ENCODE measurements at regions not wholly inside any gene's neighbourhood (a gene's known extent, or its start where the extent isn't known, plus 50 kb on each side); places are given as distances from the start of the nearest gene placed in this dataset.
"Not testable (repeated sequence)": the region's sequence is repeated elsewhere in the genome, so short reads cannot be mapped to it uniquely, and the experiment has no call there.

DNA sequence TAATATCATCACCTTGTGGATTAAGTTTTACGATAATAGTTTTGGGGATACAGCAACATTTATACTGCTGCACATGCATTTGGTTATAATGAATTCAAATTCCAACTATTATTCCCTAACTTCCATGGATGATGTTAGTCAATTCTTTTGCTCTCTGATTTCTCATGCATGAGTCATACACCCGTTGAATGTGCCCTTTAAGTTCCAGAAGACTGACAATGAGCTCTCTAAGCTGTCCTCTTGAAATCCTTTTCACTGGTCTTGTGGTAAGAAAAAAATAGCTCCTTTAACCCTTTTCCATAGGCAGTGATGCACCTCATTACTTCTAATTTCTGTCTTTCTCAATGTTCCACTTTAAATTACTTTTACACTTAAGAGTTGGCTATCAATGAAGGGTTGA is 1095.2 kb upstream of the POU3F4 start:
- H3K36me3 ChIP-seq, result no peaks in the 10 kb centered on the region
- no peak for DNase-seq

DNA sequence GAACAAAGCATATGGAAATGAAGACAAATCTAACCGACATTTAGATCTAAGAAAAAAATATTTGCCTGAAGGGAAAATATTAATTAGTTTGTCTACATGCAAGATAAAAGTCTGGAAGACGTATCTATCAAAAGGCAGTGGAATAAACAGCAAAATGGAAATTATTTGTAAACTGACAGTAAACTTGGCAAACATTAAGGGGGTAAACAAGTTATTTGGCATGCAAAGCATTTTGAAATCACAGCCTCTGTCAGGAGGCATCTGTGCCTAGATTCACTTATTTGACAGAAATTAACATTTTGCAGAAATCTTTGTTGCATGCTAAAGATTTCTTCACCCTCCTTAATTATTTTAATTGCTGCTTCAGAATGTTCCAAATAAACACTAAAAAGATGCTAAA is 1065.8 kb upstream of the POU3F4 start:
- no peak for DNase-seq
- 40% methylated on average over 2 of the region's 2 CpGs for WGBS (ENCODE audit: insufficient coverage, low coverage, low lambda C conversion rate, missing lambda C conversion rate)
- intact Hi-C loops (cut with DNase I), result no loop called here
- H3K36me3 ChIP-seq, result no peaks in the 10 kb centered on the region
- no peaks in the 10 kb centered on the region for H3K27me3 ChIP-seq
- no peaks in the 10 kb centered on the region for H3K9me3 ChIP-seq
- no peak overlapping the region for H3K27ac ChIP-seq
- TF ChIP-seq, protein P1, sequence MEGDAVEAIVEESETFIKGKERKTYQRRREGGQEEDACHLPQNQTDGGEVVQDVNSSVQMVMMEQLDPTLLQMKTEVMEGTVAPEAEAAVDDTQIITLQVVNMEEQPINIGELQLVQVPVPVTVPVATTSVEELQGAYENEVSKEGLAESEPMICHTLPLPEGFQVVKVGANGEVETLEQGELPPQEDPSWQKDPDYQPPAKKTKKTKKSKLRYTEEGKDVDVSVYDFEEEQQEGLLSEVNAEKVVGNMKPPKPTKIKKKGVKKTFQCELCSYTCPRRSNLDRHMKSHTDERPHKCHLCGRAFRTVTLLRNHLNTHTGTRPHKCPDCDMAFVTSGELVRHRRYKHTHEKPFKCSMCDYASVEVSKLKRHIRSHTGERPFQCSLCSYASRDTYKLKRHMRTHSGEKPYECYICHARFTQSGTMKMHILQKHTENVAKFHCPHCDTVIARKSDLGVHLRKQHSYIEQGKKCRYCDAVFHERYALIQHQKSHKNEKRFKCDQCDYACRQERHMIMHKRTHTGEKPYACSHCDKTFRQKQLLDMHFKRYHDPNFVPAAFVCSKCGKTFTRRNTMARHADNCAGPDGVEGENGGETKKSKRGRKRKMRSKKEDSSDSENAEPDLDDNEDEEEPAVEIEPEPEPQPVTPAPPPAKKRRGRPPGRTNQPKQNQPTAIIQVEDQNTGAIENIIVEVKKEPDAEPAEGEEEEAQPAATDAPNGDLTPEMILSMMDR (IDR thresholded peaks at IDR 0.05), result no peak
- TF ChIP-seq POLR2A (IDR thresholded peaks at IDR 0.05), result no peak
- H3K4me3 ChIP-seq, result no peak overlapping the region
- H3K4me1 ChIP-seq, result no peaks in the 10 kb centered on the region
- ATAC-seq, result no peak

More for the DNA sequence above, 1095.2 kb upstream of the POU3F4 start:
- no peak for ATAC-seq
- no peaks in the 10 kb centered on the region for H3K27me3 ChIP-seq
- no peak overlapping the region for H3K27ac ChIP-seq
- no peaks in the 10 kb centered on the region for H3K9me3 ChIP-seq
- no peak overlapping the region for H3K4me3 ChIP-seq
- H3K4me1 ChIP-seq, result no peaks in the 10 kb centered on the region
- intact Hi-C loops (cut with DNase I), result no loop called here
- 44% methylated on average over 2 of the region's 2 CpGs for WGBS (ENCODE audit: insufficient coverage, low coverage, low lambda C conversion rate, missing lambda C conversion rate)
- TF ChIP-seq POLR2A (IDR thresholded peaks at IDR 0.05), result no peak
- TF ChIP-seq, protein P1 (IDR thresholded peaks at IDR 0.05), result no peak

DNA sequence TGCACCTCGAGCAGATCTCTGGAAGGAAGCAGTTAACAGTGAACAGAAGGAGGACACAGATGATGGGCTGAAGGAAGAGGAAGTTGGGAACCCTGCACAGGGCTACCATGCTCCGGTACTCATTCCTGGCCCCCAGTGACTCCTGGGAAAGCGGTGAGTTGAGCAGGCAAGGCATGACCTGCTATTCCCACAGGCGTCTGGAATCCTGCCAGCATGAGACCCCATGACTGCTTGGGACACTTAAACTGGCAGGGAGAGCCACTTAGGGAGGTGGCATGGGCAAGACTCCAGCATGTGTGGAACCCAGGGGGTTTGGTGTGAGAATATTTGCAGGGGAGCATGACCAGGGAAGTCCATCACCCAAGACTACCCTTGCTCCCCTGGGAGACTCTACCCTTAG is 1056.4 kb upstream of the POU3F4 start:
- Histone ChIP-seq H3K27me3 (no peaks in the 10 kb centered on the region), H3K4me3 (no peak overlapping the region), H3K27ac (no peak overlapping the region), H3K36me3 (no peaks in the 10 kb centered on the region), H3K9me3 (no peaks in the 10 kb centered on the region), H3K4me1 (no peaks in the 10 kb centered on the region)
- TF ChIP-seq POLR2A (IDR thresholded peaks at IDR 0.05), result no peak
- TF ChIP-seq, protein P1 (IDR thresholded peaks at IDR 0.05), result no peak
- DNase-seq, result no peak
- WGBS (ENCODE audit: insufficient coverage, low coverage, low lambda C conversion rate, missing lambda C conversion rate), result 39% methylated on average over 2 of the region's 4 CpGs
- ATAC-seq, result no peak
- intact Hi-C loops (cut with DNase I), result no loop called here

DNA sequence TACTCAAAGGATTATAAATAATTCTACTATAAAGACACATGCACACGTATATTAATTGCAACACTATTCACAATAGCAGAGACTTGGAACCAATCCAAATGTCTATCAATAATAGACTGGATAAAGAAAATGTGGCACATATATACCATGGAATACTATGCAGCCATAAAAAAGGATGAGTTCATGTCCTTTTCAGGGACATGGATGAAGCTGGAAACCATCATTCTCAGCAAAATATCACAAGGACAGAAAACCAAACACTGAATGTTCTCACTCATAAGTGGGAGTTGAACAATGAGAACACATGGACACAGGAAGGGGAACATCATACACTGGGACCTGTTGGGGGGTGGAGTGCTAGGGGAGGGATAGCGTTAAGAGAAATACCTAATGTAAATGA is 1052.2 kb upstream of the POU3F4 start:
- 63% methylated on average over 2 of the region's 2 CpGs for WGBS (ENCODE audit: insufficient coverage, low coverage, low lambda C conversion rate, missing lambda C conversion rate)
- ATAC-seq; H3K4me3 ChIP-seq; H3K4me1 ChIP-seq; H3K36me3 ChIP-seq; H3K9me3 ChIP-seq; H3K27ac ChIP-seq; intact Hi-C loops (cut with DNase I); DNase-seq; H3K27me3 ChIP-seq: not testable (repeated sequence)

DNA sequence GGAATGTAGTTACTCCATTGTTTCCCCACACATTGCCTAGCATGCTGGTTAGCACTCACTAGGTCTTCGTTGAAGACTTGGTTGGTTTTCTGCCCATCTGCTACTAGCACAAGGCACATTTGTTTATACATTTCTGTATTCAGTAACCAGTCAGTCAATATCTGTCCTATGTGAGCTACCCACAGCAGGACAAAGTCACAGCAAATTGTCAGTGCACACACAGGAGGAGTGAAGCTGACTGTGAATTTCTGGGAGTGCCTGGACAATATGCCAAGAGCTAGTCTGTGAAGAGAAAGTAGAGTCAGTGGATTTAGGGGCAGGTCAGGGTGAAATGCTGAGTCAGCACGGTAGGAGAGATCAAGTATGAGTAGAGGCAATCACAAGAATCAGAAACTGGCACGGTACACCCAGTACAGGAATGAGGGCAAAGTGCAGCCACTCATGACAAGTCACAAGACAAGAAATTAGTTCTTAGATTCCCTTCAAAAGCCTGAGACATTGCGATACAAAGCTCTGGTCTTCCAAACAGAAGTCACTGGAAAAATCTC is 1049.8 kb upstream of the POU3F4 start:
- no peaks in the 10 kb centered on the region for H3K27me3 ChIP-seq
- intact Hi-C loops (cut with DNase I), result no loop called here
- peak in 1 of 3 donors; percentile 45 for DNase-seq
- peak; percentile 89 to 93 (median 92) for ATAC-seq
- no peaks in the 10 kb centered on the region for H3K4me1 ChIP-seq
- WGBS (ENCODE audit: insufficient coverage, low coverage, low lambda C conversion rate, missing lambda C conversion rate), result 31% methylated on average over 4 of the region's 4 CpGs
- no peaks in the 10 kb centered on the region for H3K36me3 ChIP-seq
- H3K9me3 ChIP-seq, result no peaks in the 10 kb centered on the region
- no peak overlapping the region for H3K4me3 ChIP-seq
- no peak for TF ChIP-seq POLR2A (IDR thresholded peaks at IDR 0.05)
- TF ChIP-seq, protein P1 (IDR thresholded peaks at IDR 0.05), result no peak
- H3K27ac ChIP-seq, result no peak overlapping the region

Data from right lobe of liver (tissue), 6 donors.